Breast epithelium (tissue), 4 donors: ENCODE measurements at regions not wholly inside any gene's neighbourhood (a gene's known extent, or its start where the extent isn't known, plus 50 kb on each side); places are given as distances from the start of the nearest gene placed in this dataset.

ENCODE experiments used
- DNase-seq, 2 donors: peaks; one replicate each; pipeline ENCODE4 v3.0.0-alpha.2; 2019; ENCODE audit warnings: low spot score in 2 of 2
- H3K27ac ChIP-seq, 2 donors: fragments of 200-600 bp; sonication (generic) in 1 of 2; one replicate each; pipeline ENCODE4 v1.5.1; 2016 to 2019; ENCODE audit warnings: mild to moderate bottlenecking in 1 of 2
- H3K27me3 ChIP-seq, 2 donors: fragments of 200-600 bp; sonication (generic) in 1 of 2; one replicate each; pipeline versions ENCODE4 v1.5.1 to v1.6.0; 2017 to 2019; ENCODE audit warnings: control low read depth in 1 of 2, mild to moderate bottlenecking in 1 of 2
- H3K36me3 ChIP-seq: fragments of 200-600 bp; one replicate; pipeline ENCODE4 v1.5.1; 2019
- H3K4me1 ChIP-seq, 2 donors: fragments of 200-600 bp; sonication (generic); one replicate each; pipeline ENCODE4 v1.5.1; 2016 to 2019; ENCODE audit warnings: control low read depth in 1 of 2
- H3K4me3 ChIP-seq, 3 donors: fragments of 200-600 bp; sonication (generic); 1 replicate in 2 of 3; 2 replicates in 1 of 3; pipeline ENCODE4 v1.5.1; 2016 to 2019; ENCODE audit warnings: mild to moderate bottlenecking in 3 of 3, moderate library complexity in 2 of 3
- H3K9me3 ChIP-seq, 2 donors: fragments of 200-600 bp; sonication (generic) in 1 of 2; one replicate each; pipeline ENCODE4 v1.5.1; 2016 to 2019; ENCODE audit warnings: control low read depth in 1 of 2
- POLR2A ChIP-seq: fragments of 450-650 bp; IDR thresholded peaks from one replicate; pipeline ENCODE4 v1.6.1; 2016; ENCODE audit warnings: antibody characterized with exemption, mild to moderate bottlenecking, moderate library complexity
- POLR2AphosphoS5 ChIP-seq, 3 donors: sonication (generic); formaldehyde crosslinking; IDR thresholded peaks; one replicate each; pipeline ENCODE4 v1.6.1; 2017; ENCODE audit warnings: antibody characterized with exemption in 3 of 3
- intact Hi-C: fragments of 100-400 bp; cut with DNase I; formaldehyde crosslinking; loops from one replicate; pipeline ENCODE4 v1.15.1; 2023; ENCODE audit warnings: low total_unique reads
- TF ChIP-seq, protein P1 (sequence below), 3 donors: fragments of 450-650 bp; IDR thresholded peaks; one replicate each; pipeline ENCODE4 v1.5.1; 2016 to 2017; ENCODE audit warnings: antibody characterized with exemption in 3 of 3, mild to moderate bottlenecking in 3 of 3, moderate library complexity in 3 of 3

DNA sequence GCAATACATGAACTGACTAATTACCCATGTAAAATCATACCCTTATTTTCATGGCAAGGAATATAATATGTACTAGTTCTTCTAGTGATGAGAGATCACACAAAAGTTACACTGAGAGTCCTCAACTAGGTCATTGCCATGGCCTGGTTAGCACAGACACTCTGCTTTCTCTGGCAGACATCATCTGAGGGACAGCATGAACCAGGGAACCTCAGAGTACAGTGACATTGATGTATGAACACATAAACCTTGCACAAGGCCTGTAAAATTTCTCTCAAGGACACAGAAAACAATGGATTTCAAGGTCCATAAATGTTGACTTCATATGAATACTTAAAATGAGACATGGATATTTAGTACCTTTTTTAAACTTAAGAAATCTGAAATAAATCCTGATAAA is 108.8 kb upstream of the MAGI3 start:
- Histone ChIP-seq H3K36me3 (no peaks in the 10 kb centered on the region), H3K4me1 (no peaks in the 10 kb centered on the region), H3K4me3 (no peak overlapping the region), H3K27me3 (no peaks in the 10 kb centered on the region), H3K27ac (no peak overlapping the region), H3K9me3 (no peaks in the 10 kb centered on the region)
- no peak for TF ChIP-seq POLR2AphosphoS5 (IDR thresholded peaks at IDR 0.05)
- DNase-seq, result no peak
- intact Hi-C loops, result no loop called here

GRCh38 chr1:113282008-113282892 is 108.1 kb upstream of the MAGI3 start:
- intact Hi-C loops, result no loop called here

GRCh38 chr1:113282893-113283285 is 107.4 kb upstream of the MAGI3 start:
- H3K4me3 ChIP-seq, result no peak overlapping the region
- no peaks in the 10 kb centered on the region for H3K27me3 ChIP-seq
- H3K9me3 ChIP-seq, result no peaks in the 10 kb centered on the region
- intact Hi-C loops, result no loop called here
- DNase-seq, result no peak
- H3K36me3 ChIP-seq, result no peaks in the 10 kb centered on the region
- no peaks in the 10 kb centered on the region for H3K4me1 ChIP-seq
- no peak overlapping the region for H3K27ac ChIP-seq
- TF ChIP-seq, protein P1, sequence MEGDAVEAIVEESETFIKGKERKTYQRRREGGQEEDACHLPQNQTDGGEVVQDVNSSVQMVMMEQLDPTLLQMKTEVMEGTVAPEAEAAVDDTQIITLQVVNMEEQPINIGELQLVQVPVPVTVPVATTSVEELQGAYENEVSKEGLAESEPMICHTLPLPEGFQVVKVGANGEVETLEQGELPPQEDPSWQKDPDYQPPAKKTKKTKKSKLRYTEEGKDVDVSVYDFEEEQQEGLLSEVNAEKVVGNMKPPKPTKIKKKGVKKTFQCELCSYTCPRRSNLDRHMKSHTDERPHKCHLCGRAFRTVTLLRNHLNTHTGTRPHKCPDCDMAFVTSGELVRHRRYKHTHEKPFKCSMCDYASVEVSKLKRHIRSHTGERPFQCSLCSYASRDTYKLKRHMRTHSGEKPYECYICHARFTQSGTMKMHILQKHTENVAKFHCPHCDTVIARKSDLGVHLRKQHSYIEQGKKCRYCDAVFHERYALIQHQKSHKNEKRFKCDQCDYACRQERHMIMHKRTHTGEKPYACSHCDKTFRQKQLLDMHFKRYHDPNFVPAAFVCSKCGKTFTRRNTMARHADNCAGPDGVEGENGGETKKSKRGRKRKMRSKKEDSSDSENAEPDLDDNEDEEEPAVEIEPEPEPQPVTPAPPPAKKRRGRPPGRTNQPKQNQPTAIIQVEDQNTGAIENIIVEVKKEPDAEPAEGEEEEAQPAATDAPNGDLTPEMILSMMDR (IDR thresholded peaks at IDR 0.05), result no peak
- no peak for TF ChIP-seq POLR2AphosphoS5 (IDR thresholded peaks at IDR 0.05)
- no peak for TF ChIP-seq POLR2A

More at GRCh38 chr1:113282008-113282892, 108.1 kb upstream of the MAGI3 start:
- no peak overlapping the region for H3K4me3 ChIP-seq
- H3K36me3 ChIP-seq, result no peaks in the 10 kb centered on the region
- DNase-seq, result no peak
- TF ChIP-seq POLR2AphosphoS5 (IDR thresholded peaks at IDR 0.05) (no peak), POLR2A (no peak)
- TF ChIP-seq, protein P1 (IDR thresholded peaks at IDR 0.05), result no peak
- H3K27ac ChIP-seq, result no peak overlapping the region
- no peaks in the 10 kb centered on the region for H3K4me1 ChIP-seq
- no peaks in the 10 kb centered on the region for H3K9me3 ChIP-seq
- H3K27me3 ChIP-seq, result no peaks in the 10 kb centered on the region

GRCh38 chr1:113283914-113284313 is 106.4 kb upstream of the MAGI3 start:
- H3K27ac ChIP-seq, result no peak overlapping the region
- H3K9me3 ChIP-seq, result no peaks in the 10 kb centered on the region
- H3K4me1 ChIP-seq, result no peaks in the 10 kb centered on the region
- TF ChIP-seq POLR2A (no peak), POLR2AphosphoS5 (IDR thresholded peaks at IDR 0.05) (no peak)
- TF ChIP-seq, protein P1 (IDR thresholded peaks at IDR 0.05), result no peak
- intact Hi-C loops, result no loop called here
- no peaks in the 10 kb centered on the region for H3K27me3 ChIP-seq
- H3K4me3 ChIP-seq, result no peak overlapping the region
- no peaks in the 10 kb centered on the region for H3K36me3 ChIP-seq
- no peak for DNase-seq

- TF ChIP-seq POLR2AphosphoS5 (IDR thresholded peaks at IDR 0.05), result no peak
- TF ChIP-seq, protein P1 (IDR thresholded peaks at IDR 0.05), result no peak
- TF ChIP-seq POLR2A, result no peak
- no peak for DNase-seq
- intact Hi-C loops, result no loop called here
- no peaks in the 10 kb centered on the region for H3K9me3 ChIP-seq
- no peak overlapping the region for H3K4me3 ChIP-seq
- H3K27ac ChIP-seq, result no peak overlapping the region
- no peaks in the 10 kb centered on the region for H3K27me3 ChIP-seq
- H3K36me3 ChIP-seq, result no peaks in the 10 kb centered on the region
- H3K4me1 ChIP-seq, result no peaks in the 10 kb centered on the region
Measured at GRCh38 chr1:113286156-113286555, 104.2 kb upstream of the MAGI3 start.
